HUDEP-2 (cell line): ENCODE measurements at regions not wholly inside any gene's neighbourhood (a gene's known extent, or its start where the extent isn't known, plus 50 kb on each side); places are given as distances from the start of the nearest gene placed in this dataset.
A peak's percentile ranks its signal among the peaks of the same experiment; 100 is the strongest.
"Not testable (repeated sequence)": the region's sequence is repeated elsewhere in the genome, so short reads cannot be mapped to it uniquely, and the experiment has no call there.

ENCODE experiments used
- DNase-seq, 76 experiments: peaks; one replicate each; lab custom pipeline; 2025; ENCODE audit not compliant: unreplicated experiment in 76 of 76; lab: John Stamatoyannopoulos, UW

DNA sequence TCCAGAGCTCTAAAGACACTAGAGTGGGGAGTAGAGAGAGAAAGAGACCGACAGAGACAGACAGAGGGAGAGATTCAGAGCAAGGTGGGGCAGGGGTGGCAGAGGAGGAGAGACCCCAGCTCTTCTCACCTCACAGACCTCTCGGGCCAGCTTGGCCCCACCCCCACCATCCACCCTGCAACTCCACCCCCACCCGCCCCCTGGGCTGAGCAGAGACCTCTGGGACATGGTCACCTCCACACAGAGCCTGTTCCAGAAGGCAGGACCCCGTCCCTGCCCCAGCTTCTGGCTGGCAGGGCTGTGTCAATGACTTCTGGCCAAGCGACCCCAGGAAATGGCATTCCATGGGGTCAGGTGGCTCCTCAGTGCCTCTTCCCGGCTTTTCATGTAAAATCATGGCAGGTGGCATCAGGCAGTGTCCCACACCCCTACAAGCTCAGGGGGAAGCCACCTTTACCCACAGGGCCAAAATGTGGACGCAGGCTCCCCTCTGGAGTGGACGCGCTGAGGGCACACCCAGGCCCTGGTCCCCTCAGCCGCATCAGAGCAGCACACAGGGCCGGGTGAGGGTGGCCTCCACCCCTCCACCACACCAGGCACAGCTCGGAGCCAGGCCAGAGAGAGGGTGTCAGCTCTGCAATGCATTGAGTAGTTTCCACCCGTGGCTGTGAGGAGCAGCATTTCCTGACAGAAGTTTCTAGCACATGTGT lies 131.2 kb upstream of the LPCAT1 start:
- no peak for DNase-seq

DNA sequence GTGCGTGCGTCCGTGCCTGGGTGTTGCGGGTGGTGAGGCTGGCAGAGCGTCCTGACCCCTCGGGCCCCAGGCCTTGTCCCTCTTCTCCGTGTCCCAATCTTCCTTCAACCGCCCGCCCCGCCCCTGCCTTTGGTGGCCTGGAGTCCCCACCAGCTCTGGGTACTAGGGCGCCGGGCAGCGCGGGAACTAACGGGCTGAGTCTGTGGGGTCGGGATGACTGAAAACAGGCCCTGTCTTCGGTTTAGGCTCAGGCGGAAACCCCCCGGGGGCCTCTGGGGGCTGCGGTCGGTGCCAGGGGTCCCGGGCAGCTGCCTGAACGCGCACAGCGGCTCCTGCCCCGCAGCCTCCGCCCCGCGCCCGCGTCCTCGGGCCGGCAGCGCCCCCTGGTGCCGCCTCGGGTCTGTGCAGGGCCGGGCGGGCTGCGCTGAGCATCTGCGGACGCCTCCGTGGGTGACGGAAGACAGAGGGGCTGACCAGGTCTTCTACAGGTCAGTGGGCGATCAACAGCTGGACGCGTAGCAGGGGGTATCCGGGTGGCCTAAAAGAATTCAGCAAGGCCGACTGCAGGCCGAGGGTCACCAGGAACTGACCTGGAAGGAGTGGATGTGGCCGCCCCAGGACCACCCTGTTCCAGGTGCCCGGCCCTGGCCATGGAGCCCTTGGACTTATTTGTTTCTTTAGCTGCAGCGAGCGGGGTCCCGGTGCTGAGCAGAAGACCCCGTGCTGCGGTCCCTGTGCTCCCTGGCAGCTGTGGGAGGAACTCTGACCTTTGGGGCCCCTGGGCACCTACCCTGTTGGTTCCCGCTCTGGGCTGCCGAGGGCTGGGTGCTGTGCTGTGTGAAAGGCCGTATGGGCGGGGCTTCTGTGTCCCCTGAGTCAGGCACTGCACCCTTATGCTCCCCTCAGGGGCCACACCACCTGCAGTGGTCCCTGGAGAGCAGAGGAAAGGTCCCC lies 130.2 kb upstream of the LPCAT1 start:
- DNase-seq, result peak in 6 of 76 experiments; percentile 2 to 25 (median 10)

DNA sequence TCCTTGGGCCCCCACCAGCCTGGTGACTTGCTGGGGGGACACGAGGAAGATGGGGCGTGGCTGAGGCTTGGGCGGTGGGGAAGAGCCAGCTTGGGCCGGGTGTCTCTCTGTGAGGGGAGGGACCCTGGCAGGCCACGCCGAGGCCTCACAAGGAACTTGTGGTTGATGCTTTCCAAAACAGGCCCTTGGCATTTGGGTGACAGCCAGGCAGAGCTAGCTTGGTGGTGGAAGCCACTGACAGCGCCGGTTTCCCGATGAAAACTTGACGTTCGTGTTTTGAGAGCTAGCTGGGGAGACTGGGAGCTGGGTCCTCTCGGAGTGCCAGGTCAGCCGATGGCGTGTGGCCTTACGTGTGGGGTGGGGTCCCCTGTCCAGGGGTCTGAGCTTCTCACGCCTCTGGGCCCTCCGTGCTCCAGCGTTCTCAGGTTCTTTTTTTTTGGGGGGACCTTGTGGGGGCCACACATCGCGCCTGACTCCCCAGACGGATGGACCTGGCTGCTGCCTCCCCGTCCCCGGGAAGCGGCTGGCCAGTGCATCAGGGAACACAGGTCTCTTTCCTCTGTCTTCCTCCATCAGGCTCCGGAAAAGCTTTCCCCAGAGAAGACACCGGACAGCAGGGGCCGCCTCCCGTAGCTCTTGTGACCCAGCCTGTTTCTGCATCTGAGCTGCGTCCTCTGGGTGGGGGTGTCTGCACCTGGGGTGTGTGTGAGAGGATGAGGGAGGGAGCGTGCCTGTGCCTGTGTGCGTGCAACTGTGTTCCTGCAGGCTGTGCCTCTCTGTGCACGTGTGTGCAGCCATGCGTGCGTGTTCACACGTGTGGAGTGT lies 129.3 kb upstream of the LPCAT1 start:
- DNase-seq, result no peak

DNA sequence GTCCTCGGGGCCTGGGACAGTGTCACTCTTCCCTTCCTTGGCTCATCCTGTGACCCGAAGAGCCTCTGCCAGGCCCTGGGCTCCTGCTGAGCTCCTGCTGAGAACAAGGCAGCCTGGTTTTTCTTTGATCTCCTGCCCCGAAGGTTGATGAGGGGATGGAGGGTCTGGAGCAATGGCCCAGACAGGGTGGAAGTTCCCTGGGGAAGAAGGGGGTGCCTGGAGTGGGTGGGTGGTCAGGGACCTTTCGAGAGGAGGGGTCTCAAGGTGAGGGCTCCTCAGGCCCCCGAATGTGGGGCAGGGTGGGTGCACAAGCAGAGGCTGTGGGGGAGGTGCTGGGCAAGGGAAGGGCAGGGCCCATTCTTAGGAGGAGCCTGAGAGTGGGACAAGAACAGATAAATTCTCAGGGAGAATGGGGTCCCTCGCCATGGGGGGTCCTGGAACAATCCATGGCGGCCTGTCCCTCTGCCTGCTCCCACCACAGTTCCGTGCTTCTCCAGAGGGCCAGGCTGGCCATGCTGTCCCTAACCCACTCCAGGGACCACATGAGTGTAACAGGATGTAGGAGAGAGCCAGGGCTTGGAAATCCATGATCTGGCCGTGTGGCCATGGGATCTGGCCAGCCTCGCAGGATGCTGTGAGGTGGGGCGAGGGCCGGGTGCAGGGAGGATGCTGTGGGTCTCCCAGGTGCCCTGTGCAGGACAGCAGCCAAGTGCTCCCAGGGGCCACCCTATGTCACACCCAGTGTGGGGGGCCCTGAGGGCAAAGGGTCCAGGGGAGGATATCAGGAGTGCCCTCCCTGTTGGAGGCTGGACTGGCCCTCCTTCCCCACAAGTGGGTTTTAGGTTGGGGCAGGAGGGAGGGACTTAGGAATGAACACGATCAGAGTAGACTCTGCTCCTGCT lies 128.5 kb upstream of the LPCAT1 start:
- DNase-seq, result no peak

DNA sequence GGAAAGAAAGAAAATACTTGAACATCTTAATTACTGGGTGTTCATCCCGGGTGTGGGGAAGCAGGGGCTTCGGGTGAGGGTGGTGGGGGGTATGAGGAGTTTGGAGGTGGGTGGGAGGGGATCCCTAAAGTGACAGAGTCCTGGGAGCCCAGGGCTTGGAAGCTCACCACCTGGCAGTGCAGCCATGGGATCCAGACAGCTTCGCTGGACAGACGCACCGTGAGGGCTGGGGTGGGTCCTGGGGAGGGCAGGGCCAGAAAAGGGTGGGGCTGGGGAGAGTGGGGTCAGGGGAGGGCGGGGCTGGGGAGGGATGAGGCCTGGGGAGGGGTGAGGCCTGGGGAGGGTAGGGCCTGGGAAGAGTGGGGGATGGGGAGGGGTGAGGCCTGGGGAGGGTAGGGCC lies 127.5 kb upstream of the LPCAT1 start:
- DNase-seq, result no peak

DNA sequence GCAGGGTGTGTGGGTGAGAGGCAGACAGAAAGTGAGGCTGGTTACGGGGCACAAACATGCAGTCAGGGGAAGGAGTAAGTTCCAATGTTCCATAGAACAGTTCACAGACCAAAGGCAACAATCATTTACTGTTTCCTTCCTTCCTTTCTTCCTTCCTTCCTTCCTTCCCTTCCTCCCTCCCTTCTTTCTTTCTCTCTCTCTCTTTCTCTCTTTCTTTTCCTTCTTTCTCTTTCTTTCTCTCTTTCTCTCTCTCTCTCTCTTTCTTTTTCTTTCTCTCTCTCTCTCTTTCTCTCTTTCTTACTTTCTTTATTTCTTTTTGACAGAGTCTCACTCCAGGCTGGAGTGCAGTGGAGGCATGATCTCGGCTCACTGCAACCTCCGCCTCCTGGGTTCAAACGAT lies 125.8 kb upstream of the LPCAT1 start:
- no peak for DNase-seq

DNA sequence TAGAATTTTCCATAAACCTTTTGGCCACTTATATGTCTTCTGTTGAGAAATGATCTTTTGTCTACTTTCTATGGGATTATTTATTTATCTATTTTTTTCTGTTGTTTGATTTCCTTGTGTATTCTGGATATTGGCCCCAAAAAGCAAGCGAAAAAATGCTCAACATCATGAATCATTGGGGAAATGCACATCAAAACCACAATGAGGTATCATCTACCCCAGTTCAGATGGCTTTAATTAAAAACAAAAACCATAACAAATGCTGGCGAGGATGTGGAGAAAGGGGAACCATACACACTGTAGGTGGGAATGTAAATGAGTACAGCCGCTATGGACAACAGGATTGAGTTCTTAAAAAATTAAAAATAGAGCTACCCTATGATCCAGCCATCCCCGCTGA lies 125.0 kb upstream of the LPCAT1 start:
- no peak for DNase-seq

DNA sequence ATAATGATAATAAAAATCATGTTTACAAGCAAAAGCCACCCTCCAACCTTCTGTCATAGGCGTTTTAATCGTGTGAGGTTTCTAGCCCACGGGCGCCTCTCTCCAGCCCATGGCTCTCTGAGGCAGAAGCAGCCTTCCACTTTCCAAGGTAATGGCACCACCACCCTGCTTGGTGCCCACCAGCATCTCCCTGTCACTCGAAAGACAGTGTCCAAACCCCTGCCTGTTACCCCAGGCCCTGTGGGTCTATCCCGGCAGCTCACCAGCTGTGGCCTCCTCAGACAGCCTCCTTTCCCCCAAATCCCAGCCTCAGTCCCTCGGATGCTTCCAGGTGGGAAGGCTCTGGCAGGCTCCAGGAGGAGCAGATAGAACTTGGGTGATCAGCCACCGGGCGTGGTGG lies 123.8 kb upstream of the LPCAT1 start:
- DNase-seq, result no peak

DNA sequence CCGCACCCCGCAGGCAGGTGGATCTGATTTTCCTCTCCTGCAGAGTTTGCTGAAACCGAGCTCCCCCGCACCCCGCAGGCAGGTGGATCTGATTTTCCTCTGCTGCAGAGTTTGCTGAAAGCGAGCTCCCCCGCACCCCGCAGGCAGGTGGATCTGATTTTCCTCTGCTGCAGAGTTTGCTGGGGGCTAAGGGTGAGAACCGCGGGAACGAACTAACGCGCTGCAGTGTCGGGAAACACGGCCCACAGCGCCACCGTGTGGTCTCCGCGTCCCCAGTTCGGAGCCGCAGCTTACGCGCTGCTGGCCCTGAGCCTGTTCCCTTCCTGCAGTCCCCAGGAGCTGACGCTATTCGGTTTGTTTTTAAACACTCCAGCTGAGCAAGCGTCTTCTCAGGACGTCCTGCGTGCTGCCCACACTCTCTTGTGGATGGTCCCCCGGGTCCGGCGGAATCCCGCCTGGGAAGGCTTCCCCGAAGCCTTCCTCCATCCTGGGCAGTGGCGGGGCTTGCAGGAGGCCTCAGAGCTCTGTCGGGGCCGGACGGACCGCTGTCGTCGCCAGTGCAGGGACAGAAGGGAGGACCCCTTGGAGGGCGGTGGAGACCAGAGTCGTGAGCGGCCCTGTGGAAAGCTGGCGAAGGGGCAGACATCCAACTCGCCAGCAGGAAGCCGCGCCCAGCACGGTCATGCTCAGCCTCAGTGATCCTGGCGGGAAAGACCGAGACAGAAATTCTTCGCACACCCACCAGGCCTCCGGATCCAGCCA lies 121.2 kb upstream of the LPCAT1 start:
- DNase-seq, result peak in 49 of 76 experiments; percentile 2 to 60 (median 27)

DNA sequence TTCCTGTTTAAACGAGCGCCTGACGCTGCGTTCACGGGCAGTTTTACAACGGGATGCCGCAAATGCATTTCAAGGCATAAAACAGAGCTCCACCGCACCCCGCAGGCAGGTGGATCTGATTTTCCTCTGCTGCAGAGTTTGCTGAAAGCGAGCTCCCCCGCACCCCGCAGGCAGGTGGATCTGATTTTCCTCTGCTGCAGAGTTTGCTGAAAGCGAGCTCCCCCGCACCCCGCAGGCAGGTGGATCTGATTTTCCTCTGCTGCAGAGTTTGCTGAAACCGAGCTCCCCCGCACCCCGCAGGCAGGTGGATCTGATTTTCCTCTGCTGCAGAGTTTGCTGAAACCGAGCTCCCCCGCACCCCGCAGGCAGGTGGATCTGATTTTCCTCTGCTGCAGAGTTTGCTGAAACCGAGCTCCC lies 120.6 kb upstream of the LPCAT1 start:
- not testable (repeated sequence) for DNase-seq

DNA sequence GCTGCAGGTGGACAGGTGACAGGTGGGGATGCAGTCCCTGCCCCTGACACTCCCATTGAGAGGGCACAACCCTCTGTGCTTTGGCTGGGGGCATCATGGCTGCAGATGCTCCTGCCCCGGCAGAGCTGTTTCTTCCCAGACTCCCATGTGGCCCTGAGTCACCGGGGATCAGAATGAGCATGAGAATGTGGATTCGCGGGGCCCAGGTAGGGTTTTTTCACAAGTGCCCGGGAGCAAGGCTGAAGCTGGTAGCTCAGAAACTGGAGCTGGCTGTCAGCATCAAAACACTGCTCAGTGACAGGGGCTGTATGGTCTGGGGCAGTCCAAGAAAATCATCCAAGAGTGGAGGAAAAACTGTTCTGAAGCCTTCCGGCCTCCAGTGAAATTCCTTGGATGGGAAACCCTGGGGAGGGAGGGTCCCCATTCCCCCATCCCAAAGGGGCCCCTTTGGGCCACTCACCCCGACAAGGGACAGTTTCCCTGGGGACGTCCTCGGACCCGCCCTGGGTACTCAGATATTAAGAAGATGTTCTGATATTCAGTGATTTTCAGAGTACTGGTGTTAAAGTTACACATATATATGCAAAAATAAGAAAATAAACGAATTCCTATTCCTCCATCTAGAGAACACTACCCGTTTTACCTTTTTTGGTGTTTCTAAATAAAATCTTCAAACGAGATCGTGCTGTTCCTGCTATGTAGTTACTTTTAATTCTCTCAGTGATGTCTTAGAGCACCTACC lies 120.1 kb upstream of the LPCAT1 start:
- DNase-seq, result no peak

DNA sequence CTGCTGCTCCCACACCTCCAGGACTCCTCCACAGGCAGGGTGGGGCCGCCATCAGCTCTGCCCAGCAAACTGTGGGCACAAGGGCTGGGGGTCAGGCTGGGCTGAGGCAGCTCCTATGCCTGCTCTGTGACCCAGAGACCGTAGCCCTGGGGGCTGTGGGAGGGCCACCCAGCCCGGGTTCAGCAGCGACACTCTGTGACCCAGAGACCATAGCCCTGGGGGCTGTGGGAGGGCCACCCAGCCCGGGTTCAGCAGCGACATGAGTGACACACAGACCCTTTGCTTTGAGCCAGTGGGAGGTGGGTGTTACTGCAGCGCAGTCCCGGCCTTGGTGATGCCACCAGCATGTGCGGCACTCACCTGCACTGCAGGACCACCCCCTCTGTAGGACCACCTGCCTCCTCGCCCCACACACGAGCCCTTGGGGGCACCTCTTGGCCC lies 118.9 kb upstream of the LPCAT1 start:
- no peak for DNase-seq

DNA sequence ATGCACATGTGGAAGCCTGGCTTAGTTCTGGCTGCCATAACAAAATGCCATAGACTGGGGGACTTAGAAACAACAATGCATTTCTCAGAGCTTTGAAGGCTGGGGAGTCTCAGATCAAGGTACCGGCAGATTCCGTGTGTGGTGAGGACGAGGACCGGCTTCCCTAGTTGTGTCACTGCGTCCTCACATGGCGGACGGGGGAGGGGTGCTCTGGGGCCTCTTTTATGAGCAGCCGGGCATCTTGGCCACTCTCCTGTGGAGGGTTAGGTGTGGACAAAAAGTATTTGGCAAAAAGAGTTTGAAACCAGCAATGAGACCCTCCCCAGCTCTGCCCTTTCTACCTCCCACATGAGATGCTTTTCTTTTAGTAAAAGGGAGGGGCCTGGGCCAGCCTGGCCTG lies 118.5 kb upstream of the LPCAT1 start:
- no peak for DNase-seq

DNA sequence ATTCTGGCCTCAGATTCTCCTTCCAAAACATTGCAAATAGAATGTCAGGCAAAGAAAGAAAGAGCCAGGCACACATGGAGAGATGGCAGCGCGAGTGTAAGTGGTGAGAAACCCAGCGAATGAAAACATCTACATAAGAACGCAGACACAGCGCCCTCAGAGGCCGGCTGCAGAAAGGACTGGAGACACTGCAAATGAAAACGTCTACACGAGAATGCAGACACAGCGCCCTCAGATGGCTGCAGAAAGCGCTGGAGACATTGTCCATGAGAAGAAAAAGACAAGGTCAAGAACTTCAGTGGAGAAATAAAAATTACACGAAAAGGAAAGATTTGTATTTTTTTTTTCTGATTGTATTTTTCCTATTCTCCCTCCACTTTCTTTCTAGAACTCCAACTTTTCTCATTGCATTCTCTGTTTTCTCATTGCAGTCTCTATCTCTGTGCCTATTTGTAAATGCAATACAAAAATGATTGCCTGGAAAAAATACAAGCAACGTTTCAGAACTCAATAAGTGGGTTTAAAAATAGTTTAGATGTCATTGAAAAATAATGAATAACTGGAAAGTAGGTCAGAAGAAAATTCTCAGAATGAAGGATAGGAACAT lies 117.9 kb upstream of the LPCAT1 start:
- DNase-seq, result peak in 72 of 76 experiments; percentile 7 to 86 (median 61)

DNA sequence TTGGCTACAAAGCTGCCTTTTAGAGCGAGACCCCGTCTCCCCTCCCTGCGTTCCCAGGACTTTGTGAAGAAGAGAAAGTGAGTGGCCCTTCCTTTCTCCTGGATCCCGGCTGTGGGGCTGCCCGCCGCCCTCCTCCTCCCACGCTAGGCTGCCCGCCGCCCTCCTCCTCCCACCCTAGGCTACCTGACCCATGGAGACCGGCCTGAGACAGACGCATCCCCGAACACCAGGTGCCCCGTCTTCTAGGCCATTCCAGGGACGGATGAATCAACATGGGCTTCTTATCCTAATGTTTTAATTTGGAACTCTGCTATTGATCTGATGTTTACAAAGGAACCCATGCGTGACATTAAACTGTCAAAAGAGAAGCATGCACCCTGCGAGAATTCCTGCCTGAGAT lies 117.3 kb upstream of the LPCAT1 start:
- DNase-seq, result no peak

DNA sequence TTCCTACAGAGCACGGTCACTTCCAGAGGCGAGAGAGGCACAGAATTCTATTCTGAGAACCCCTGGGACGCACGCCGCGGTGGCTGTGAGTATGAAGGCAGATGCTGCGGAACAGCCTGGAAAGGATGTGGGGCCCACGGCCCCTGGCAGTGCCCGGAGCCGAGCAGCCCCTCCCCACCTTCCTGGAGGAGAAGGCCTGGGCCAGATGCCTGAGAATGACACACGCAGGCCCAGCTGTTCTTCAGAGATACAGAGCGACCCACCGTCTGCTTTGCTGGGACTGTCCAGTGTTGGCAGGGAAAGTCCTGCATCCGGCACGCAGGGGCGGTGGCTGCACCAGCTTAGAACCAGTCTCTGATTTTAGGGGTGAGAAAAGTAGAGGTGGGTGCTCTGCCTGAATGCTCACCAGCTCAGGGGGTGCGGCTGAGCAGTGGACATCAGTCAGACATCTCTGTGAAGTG lies 116.7 kb upstream of the LPCAT1 start:
- DNase-seq, result no peak

DNA sequence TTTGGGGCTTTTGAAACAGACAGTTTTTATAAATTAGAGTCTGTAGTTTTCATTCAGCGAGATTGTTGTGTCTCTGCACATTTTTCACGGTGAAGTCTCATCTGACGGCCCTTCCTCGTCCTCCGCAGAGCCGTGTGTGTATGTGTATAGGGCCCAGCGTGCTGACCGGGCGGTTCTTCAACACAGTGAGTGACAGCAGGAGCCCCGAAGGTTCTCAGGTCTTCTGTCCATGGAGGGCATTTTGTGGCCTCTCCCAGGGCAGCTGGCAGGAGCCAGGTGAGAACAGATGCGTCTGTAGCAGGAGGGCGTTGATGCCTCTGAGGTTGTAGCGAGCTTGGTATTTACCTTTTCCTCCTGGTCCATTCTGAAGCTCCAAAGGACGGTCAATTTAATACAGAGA lies 116.0 kb upstream of the LPCAT1 start:
- no peak for DNase-seq
